Lower leg skin (tissue), 4 donors: ENCODE measurements at regions not wholly inside any gene's neighbourhood (a gene's known extent, or its start where the extent isn't known, plus 50 kb on each side); places are given as distances from the start of the nearest gene placed in this dataset.

Source experiments
- DNase-seq, 2 donors: peaks; one replicate each; pipeline ENCODE4 v3.0.0-alpha.2; 2019; ENCODE audit warnings: low spot score in 2 of 2
- H3K4me3 ChIP-seq: fragments of 200-600 bp; sonication (generic); 2 replicates; pipeline ENCODE4 v1.5.1; 2017; ENCODE audit warnings: mild to moderate bottlenecking, low read depth; ENCODE audit not compliant: poor library complexity, severe bottlenecking
- CTCF ChIP-seq, 3 donors: fragments of 450-650 bp; IDR thresholded peaks; one replicate each; pipeline ENCODE4 v1.5.1; 2016; ENCODE audit warnings: antibody characterized with exemption in 3 of 3, mild to moderate bottlenecking in 3 of 3, moderate library complexity in 2 of 3
- POLR2A ChIP-seq, 2 donors: fragments of 450-650 bp; IDR thresholded peaks; one replicate each; pipeline ENCODE4 v1.6.1; 2016 to 2017; ENCODE audit warnings: antibody characterized with exemption in 2 of 2, mild to moderate bottlenecking in 1 of 2, moderate library complexity in 1 of 2
- WGBS, 2 donors: methylation state at CpG; one replicate each; pipeline ENCODE4 v1.1.5; 2018; 5-methylcytosine and 5-hydroxymethylcytosine counted together
- intact Hi-C: fragments of 100-400 bp; cut with DNase I; formaldehyde crosslinking; loops from one replicate; pipeline ENCODE4 v1.15.0; 2023; ENCODE audit warnings: low total_unique reads

GRCh38 chr4:14767142-14767541 lies 235.1 kb upstream of the CPEB2 start:
- no peak overlapping the region for H3K4me3 ChIP-seq
- intact Hi-C loops = no loop called here
- DNase-seq = no peak
- TF ChIP-seq POLR2A (IDR thresholded peaks at IDR 0.05) (no peak), CTCF (IDR thresholded peaks at IDR 0.05) (no peak)

- intact Hi-C loops = no loop called here
- no peak for TF ChIP-seq POLR2A (IDR thresholded peaks at IDR 0.05)
- no peak for TF ChIP-seq CTCF (IDR thresholded peaks at IDR 0.05)
- no peak overlapping the region for H3K4me3 ChIP-seq
- no peak for DNase-seq
These were observed 233.8 kb upstream of the CPEB2 start for GRCh38 chr4:14768449-14768848.

- WGBS, 2 donors = 11 to 28% methylated on average over 1 of the region's 1 CpG
- TF ChIP-seq CTCF (IDR thresholded peaks at IDR 0.05) = no peak
- no peak for TF ChIP-seq POLR2A (IDR thresholded peaks at IDR 0.05)
- intact Hi-C loops = no loop called here
- H3K4me3 ChIP-seq = no peak overlapping the region
- no peak for DNase-seq
These were observed 232.3 kb upstream of the CPEB2 start for GRCh38 chr4:14769993-14770392.

GRCh38 chr4:14771094-14771493 lies 231.2 kb upstream of the CPEB2 start:
- TF ChIP-seq POLR2A (IDR thresholded peaks at IDR 0.05) (no peak), CTCF (IDR thresholded peaks at IDR 0.05) (no peak)
- 37 to 49% methylated on average over 2 of the region's 2 CpGs for WGBS, 2 donors

GRCh38 chr4:14771504-14772175 lies 230.6 kb upstream of the CPEB2 start:
- WGBS, 2 donors = 36 to 37% methylated on average over 2 of the region's 2 CpGs
- DNase-seq = peak in 1 of 2 donors; percentile 39
- no peak for TF ChIP-seq POLR2A (IDR thresholded peaks at IDR 0.05)
- TF ChIP-seq CTCF (IDR thresholded peaks at IDR 0.05) = no peak
- H3K4me3 ChIP-seq = no peak overlapping the region
- intact Hi-C loops = no loop called here

More at GRCh38 chr4:14771094-14771493, 231.2 kb upstream of the CPEB2 start:
- DNase-seq = peak in 1 of 2 donors; percentile 46
- no peak overlapping the region for H3K4me3 ChIP-seq
- intact Hi-C loops = no loop called here

- TF ChIP-seq POLR2A (IDR thresholded peaks at IDR 0.05) (no peak), CTCF (IDR thresholded peaks at IDR 0.05) (no peak)
- no peak for DNase-seq
- intact Hi-C loops = no loop called here
- H3K4me3 ChIP-seq = no peak overlapping the region
- 93 to 95% methylated on average over 2 of the region's 2 CpGs for WGBS, 2 donors
These were observed 229.9 kb upstream of the CPEB2 start for GRCh38 chr4:14772388-14772787.
